ENCODE measurements at regions not wholly inside any gene's neighbourhood (a gene's known extent, or its start where the extent isn't known, plus 50 kb on each side); places are given as distances from the start of the nearest gene placed in this dataset.

DNA sequence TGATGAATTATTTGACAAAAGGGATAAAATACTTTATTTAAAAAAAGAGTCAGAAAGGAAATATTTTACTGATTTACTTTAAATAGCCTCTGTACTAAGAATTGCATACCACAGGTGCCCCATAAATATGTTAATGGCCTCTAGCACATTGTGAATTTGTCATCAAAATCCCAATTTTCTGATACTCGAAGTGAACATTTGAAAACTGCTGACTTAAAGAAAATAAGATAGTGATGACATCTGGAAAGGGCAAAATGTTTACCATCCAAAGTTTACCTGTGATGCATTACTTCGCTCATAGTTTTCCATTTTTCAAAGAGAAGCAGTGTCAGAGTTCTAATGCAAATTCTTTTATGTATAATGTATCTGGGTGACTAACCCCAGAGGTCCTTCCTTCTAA lies 455.4 kb downstream of the KLF5 start:
- DNase-seq (ENCODE audit: low read depth), result no peak

GRCh38 chr13:73513751-73514150 lies 454.9 kb downstream of the KLF5 start:
- no peak for DNase-seq (ENCODE audit: low read depth)

- no peak for DNase-seq (ENCODE audit: low read depth)
Measured at GRCh38 chr13:73508841-73509240, 450.0 kb downstream of the KLF5 start.

- DNase-seq (ENCODE audit: low read depth), result no peak
Measured at GRCh38 chr13:73505376-73505890, 446.6 kb downstream of the KLF5 start.

GRCh38 chr13:73499695-73500094 lies 440.9 kb downstream of the KLF5 start:
- no peak for DNase-seq (ENCODE audit: low read depth)

GRCh38 chr13:73497430-73497829 lies 438.6 kb downstream of the KLF5 start:
- DNase-seq (ENCODE audit: low read depth), result no peak

DNA sequence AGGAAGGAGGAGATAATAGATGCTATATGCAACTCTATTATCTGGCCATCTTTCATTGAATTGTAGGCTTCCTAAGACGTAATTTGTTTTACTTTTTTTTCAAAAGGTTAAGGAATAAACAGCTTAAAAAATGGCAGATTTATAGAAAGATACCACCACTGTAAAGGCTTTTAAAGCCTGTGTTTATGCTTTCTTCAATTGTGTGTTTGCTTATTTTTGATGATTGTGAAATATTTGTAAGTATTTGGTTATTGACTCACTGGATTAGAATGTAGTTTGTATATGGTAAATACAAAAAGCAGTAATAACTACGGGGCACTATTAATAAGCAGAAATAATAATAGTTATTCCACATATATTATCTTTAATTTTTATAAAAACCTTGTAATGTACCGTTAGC lies 437.9 kb downstream of the KLF5 start:
- DNase-seq (ENCODE audit: low read depth), result no peak

DNA sequence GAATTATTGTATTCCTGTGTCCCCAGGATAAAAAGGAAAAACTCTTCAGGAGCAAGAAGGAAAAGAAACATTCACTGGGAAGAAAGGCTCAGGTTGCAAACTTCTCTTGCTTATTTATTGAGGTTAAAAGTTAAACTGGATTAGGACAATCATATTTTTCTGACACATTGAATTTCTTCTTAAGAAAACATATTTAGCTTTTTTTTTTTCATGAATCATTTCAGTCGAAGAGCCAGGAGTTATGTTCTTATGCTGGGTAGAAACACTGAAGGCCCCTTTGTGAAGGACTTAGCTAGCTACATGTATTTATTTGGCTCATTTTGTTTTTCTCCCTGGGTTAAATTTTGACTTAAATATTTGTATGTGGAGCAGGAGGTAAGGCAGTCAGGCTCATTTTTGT lies 434.0 kb downstream of the KLF5 start:
- DNase-seq (ENCODE audit: low read depth), result no peak

DNA sequence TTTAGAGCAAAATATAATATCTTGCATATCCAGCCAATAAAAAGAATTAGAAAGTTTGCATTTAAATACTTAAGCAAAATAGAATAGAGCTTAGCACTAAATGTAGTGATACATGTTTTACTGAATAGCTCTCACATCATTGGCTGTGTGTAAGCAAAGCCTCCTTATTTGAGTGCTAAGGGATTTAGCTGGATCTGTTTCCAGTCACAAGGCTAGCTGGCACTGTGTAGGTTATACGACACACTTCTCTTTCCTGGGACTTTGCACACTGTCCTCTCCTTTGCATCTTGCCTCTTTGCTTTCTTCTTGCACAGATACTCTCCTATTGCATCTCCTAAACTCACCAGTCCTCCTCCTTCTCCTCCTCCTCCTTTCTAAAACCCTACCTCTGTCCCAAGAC lies 423.8 kb downstream of the KLF5 start:
- DNase-seq (ENCODE audit: low read depth), result no peak

DNA sequence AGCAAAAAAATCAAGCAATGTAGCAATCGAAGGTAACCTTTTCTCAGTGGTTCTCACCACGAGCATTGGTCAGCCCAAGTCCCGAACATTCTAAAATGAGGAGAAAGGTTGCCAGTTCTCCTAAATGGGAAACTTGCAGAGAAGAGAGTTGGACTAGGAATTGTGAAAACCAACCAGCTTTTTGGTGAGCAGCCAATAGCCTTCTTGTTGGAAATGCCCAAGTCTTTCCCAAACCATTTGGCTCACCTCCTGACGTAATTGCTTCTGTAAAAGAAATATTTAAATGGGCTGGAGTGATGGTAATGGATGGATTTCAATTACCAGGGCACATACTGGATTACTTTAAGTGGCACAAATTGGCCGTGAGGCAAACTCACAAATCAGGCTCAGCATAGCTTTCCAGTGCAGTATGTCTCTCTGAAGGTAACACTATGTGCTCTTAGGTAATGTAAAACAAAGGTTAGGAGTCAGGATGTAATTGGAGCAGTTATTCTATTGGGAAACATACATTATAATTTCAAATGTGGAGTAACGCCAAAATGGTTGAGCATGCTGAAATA lies 423.2 kb downstream of the KLF5 start:
- DNase-seq (ENCODE audit: low read depth), result no peak

DNA sequence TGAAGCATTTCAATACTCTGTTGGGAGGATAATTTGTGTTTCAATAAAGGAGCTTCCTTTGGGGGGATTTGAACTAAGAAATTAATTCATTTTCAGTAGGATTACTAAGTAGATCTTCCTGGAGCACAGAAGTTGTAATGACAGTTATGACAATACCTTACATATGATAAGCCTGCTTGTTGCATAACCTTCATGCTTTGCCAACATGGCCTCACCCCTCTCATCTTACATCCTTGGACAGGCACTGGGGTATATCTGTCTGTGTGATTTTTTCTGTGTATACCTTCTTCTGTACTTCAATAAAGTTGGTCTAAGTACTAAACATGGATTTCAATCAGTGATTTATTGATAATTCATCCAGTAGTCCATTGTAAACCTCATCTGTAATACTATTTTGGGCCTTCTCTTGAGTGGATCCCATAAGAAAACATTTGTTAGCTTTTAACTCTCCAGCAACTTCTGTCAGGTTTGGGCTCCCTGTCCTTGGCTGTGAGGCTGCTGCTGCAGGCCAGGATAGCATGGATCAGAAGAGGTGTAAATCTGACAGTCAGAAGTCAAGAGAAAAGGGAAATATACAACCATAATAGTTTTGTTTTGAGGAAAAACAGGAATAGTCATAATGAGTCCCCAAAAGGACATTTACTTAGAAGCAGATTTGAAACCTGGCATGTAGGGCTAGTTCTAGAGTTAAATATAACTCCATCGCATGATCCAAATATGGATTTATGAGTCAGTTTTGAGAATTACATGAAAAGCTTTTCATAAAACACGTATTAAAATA lies 422.2 kb downstream of the KLF5 start:
- DNase-seq (ENCODE audit: low read depth), result no peak

DNA sequence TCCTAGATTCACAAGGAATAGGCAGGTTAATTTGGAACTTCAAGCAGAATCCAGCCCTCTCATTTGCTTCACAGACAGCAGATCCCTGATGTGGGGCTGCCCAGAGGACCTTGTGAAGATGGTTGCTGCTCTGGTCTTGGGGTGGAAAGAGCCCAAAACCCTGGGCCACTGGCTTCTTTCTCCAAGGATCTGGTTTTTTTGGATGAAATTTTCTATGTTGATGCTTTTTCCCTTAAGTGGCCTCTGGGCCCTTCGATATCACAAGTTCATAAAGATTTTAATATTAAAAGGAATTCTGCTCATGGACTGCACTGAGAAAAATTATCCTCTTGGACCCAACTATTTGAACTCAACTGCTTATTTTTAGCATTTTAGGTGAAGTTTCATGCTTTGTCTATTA lies 421.1 kb downstream of the KLF5 start:
- no peak for DNase-seq (ENCODE audit: low read depth)

- DNase-seq (ENCODE audit: low read depth), result no peak
Measured at GRCh38 chr13:73479351-73479750, 420.5 kb downstream of the KLF5 start.

GRCh38 chr13:73477441-73477840 lies 418.6 kb downstream of the KLF5 start:
- no peak for DNase-seq (ENCODE audit: low read depth)

DNA sequence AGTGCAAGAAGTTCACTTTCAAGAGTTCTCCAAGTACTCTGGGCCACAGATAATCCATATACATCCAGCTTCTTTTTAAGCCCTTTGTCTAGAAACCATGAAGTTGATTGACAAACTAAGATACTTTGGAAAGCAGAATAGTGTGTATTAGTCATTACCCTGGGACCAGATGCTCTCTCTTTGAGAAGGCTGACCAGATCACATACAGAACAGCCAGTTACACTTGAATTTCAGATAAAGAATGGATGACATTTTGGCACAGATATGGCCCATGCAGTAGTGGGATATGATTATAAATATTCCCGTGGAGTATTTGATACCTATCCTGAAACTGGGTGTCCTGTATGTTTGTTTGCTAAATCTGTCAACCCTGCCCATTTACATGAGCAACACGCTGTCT lies 414.2 kb downstream of the KLF5 start:
- no peak for DNase-seq (ENCODE audit: low read depth)

- DNase-seq (ENCODE audit: low read depth), result no peak
Measured at GRCh38 chr13:73467125-73467524, 408.3 kb downstream of the KLF5 start.

DNA sequence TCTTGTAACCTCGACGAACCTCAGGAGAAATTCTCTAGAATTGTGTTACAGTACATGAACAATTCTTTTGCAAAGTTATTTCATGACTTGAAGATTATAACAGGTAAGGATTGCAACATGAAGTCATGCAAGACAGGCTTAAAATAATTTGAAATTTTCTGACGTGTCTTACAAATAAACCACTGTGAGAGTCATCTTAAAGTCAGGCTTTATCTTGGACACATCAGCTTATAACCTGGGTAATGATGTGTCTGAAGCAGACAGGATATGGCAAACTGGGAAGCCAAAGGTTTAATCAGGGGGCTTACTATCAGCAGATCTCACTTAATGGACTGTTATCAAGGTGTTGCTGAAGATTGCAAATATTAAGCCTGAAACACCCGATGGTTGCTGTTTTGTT lies 407.8 kb downstream of the KLF5 start:
- DNase-seq (ENCODE audit: low read depth), result no peak

GRCh38 chr13:73465617-73465971 lies 406.8 kb downstream of the KLF5 start:
- no peak for DNase-seq (ENCODE audit: low read depth)

DNA sequence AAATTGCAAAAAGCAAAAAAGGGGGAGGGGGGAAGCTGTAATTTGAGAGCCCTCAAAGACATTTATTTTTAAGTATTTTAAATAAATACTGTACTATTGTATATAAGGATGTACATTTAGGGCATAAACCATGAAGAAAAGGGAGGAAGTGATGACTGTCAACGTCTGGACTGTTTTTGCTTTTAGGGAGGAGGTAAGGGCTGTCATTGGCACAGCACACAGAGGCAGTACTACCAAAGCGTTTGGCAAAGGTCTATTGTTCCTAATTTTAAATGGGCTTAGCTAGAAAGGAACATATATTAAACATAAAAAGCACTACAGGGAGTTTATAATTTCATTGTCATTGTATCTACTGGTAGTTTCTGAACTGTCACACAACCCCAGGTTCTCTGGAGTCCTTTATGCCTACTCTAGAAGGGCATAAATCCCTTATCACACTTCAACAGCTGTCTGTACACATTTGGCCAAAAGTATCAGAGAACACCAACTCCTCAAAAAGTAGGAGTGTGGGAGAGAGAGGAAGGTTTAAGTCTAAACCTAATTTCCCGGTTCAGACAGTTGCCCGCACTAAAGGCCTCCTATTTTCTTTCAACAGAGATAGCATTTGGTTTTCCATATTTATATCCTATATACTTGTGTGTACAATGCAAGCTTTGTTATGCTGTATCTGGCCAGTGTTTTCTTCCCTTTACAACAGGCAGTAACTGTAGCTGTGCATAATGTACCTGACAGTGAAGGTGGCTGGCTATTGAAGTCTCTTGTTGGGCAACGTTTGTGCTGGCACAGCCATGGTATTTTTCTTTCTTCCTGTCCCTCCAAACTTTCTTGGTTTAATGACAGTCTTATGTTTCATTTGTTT lies 406.2 kb downstream of the KLF5 start:
- no peak for DNase-seq (ENCODE audit: low read depth)

- no peak for DNase-seq (ENCODE audit: low read depth)
Measured at GRCh38 chr13:73462241-73462640, 403.4 kb downstream of the KLF5 start.

DNA sequence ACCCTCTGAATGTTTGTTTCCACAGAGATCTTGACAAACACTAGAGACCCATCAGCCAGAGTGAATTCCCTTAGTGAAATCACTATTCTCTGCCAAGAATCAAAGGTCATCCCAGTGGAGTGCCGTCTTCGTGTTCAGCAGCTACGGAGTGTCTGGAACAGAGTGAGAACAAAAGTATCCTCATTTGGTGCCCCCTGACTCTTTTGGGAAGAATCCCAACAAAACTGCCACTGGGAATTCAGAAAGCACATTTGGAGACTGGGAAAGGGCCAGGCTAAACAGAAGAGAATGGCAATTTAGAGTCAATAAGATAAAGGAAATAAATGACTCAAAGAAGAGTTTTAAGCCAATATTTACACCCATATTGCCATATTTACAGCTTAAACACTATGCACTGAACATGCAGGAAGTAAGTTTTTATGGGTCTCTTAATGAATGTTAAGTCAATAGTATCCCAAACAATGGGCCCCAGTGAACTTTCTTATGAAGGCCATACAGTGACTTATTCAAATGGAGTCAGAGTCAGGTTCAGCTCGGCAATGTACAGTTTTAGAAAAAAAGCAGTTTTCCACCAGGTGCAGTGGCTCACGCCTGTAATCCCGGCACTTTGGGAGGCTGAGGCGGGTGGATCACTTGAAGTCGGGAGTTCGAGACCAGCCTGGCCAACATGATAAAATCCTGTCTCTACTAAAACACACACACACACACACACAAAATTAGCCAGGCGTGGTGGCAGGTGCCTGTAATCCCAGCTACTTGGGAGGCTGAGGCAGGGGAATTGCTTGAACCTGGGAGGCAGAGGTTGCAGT lies 392.6 kb downstream of the KLF5 start:
- no peak for DNase-seq (ENCODE audit: low read depth)

DNA sequence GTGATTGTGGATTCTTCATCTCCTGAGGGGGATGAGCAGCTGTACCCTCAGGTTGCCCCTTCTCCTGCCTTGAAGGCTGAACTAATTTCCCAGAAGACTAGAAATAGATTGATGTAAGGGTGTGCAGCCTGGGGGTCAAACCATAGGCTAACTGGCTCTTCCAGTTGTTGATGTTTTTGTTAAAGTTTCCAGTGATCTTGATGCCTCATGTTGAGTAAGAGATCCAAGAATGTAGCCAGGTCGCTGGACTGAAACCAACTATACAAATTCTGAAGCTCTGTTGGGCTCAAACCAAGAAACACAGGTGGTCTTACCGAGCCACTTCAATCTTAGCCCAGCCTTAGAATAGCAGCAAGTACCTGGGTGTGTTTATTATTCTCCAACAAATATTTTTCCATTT lies 391.8 kb downstream of the KLF5 start:
- no peak for DNase-seq (ENCODE audit: low read depth)
